GM19351 (cell line): ENCODE measurements at regions not wholly inside any gene's neighbourhood (a gene's known extent, or its start where the extent isn't known, plus 50 kb on each side); places are given as distances from the start of the nearest gene placed in this dataset.
A peak's percentile ranks its signal among the peaks of the same experiment; 100 is the strongest.

ENCODE experiments used
- ATAC-seq: cut with Tn5 transposase; IDR thresholded peaks from one replicate; pipeline ENCODE4 v1.9.1; 2021; ENCODE audit warnings: mild to moderate bottlenecking, moderate library complexity; ENCODE audit not compliant: unreplicated experiment

DNA sequence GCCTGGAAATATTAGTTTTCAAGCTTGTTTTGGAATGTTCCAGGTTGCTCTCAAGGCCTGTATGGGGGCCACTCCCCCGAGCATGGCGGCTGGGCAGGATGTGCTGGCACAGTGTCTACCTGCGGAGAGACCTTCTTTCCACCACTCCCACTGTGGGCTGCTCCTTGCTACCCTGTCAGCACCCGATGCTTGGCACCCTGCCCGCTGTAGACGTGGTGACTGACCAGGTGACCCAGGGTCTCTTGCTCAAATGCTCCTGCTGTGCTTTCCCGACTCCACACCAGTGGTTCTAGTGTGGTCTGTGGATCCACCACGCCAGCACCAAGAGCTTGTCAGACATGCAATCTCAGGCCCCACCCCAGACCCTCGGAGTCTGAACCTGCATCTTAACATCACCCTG, 213.3 kb downstream of the SH3BP4 start:
- ATAC-seq = no peak

DNA sequence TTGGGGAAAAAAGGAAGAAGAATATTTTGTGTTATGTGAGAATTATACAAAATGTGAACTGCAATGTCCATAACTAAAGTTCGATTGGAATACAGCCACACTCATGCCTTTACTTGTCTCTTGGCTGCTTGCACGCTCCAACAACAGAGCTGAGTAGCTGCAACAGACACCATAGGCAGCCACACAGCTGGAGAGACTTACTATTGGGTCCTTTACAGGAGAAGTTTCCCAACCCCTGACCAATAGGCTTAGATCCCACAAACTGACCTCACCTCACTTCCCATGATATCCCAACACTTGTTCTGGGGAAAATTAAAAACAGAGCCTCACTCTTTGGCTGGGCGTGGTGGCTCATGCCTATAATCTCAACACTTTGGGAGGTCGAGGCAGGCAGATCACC, 213.8 kb downstream of the SH3BP4 start:
- ATAC-seq = no peak

DNA sequence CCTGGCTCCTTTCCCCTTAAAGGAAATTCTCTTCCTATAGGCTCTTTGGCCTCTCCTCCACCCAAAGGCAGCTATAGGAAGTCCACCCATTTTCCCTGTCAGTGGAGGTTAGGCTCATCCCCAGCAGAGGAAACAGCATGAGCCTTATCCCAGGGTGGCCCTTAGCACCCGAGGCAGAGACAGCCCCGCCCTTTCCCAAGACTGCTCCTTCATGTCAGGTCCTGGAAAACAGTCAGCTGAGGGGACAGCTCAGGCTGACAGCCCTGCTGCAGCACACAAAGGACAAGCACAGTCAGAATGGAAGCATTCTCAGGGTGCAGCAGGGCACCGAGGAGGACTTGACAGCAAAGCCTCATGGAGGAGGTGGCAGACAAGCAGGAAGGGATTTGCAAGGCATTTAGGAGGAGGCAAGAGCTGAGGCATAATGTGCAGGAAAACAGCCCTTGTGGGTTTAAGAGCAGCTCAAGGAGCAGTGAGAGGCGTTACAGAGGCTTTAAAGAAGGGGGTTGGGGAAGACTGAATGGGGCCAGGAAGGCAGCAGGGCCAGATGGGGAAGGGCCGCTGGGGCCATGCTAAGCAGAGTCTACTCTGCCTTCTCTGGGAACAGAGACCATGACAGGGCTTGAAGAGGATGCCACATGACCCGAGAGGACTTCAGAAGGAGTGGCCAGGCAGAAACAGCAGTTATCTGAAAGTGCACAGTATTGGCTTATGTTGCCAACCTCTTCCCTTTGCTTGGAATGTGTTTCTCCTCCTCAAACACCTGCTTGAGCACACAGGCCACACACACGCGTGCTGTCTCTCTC, 216.6 kb downstream of the SH3BP4 start:
- no peak for ATAC-seq

GRCh38 chr2:235170016-235170415, 218.2 kb downstream of the SH3BP4 start:
- ATAC-seq = no peak

DNA sequence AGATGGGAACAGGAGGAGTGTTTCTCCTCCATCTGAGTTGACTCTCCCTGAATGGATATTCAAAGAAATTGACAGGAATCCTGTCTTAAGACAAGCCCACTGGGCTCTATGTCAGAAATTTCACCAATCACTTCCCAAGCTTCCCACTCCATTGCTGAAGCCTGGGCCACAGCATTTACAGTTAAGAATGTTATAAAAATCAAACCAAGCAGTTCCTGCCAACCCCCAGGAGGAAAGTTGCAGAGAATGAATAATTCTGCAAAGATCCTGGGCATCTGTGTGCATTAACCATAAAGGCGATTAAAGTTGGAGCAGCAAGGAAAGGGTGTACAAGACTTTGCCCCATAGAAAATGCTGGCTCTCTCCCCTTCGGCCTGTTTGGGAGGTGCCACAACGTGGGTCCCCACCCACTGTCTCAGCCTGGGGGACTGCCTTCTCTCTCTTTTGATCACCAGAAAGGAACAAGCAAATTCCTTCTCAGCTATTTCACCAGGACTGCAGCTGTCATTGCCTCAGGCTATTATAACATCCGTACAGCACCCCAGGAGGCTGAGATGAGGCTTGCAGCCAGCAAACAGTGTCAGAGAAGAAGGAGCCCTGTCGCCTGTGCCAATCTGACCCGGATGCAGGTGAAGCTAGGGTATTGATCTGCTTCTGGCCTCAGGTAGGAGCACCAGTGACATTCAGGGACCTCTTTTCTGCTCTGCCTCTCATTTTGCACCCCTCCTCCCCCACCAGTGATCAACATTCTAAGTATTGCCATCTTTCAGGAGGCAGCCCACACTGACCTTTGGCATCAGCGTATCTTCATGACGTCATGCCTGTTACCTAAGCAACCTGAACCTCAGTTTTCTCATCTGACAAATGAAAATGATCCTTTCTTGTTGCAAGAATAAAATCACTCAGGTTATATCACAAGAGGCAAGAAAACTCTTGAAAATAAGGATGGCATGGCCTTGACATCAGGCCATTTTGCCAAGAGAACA, 219.0 kb downstream of the SH3BP4 start:
- ATAC-seq = no peak

DNA sequence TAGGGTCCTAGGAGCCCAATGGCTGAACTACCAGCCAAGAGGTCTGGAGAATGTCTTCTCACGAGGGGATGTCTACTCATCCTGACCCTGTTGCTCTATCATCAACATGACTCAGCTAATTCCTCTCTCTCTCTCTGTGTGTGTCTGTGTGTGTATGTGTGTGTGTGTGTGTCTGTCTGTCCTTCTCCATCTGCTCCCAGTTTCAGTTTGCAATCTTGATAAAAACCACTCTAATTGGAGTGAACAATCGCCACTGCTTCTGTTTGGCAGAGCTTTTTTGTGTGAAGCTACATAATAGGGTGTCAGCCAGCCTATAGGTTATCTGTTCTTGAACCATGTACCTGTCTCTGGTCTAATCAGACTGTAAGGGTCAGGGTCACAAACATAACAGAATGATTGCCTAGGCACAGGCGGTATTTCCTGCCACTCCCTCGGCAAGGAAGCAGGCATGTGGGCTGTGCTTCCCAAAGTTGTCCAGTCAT, 219.8 kb downstream of the SH3BP4 start:
- ATAC-seq = no peak

- ATAC-seq = no peak
These were observed 228.8 kb downstream of the SH3BP4 start for GRCh38 chr2:235180642-235181041.

- ATAC-seq = no peak
These were observed 232.0 kb downstream of the SH3BP4 start for GRCh38 chr2:235183786-235184185.

- no peak for ATAC-seq
These were observed 236.0 kb downstream of the SH3BP4 start for GRCh38 chr2:235187806-235188205.

DNA sequence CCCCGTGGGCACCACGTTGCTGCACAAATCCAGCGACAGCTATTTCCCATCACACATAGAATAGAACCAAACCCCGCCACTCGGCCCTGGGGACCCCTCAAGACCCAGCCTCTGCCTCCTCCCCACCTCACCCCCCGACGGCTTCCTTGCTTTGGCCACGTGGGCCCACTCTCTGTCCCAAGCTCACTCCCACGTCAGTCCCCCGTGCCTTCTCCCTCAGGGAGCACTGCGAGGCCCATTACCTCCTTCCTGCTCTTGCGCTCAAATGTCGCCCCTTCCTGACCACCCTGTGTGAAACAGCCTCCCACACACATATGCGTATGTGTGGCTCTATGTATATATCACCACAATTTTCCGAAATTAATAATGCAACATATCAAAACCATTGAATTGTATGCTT, 239.7 kb downstream of the SH3BP4 start:
- no peak for ATAC-seq

- ATAC-seq = no peak
These were observed 240.2 kb downstream of the SH3BP4 start for GRCh38 chr2:235191978-235192377.

GRCh38 chr2:235194351-235194750, 242.5 kb downstream of the SH3BP4 start:
- ATAC-seq = no peak

DNA sequence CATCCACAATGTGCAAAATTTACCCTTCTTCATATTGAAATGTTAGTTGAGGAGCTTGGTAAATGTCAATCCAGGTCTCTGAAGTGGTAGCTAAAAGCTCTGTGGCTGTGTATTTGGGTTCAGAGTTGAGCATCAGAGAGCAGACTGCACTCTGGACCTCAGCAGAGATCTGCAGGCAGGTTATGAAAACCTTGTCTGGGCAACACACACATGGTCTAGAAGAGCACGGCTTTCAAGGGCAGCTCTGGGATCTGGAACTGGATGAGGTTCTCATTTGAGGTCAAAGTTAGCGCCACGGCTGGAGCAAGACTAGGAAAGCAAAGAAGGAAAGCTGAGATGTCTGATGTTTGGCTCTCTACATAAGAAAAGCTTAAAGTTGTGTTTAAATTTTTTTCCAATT, 243.0 kb downstream of the SH3BP4 start:
- ATAC-seq = no peak

GRCh38 chr2:235195921-235196320, 244.1 kb downstream of the SH3BP4 start:
- no peak for ATAC-seq

DNA sequence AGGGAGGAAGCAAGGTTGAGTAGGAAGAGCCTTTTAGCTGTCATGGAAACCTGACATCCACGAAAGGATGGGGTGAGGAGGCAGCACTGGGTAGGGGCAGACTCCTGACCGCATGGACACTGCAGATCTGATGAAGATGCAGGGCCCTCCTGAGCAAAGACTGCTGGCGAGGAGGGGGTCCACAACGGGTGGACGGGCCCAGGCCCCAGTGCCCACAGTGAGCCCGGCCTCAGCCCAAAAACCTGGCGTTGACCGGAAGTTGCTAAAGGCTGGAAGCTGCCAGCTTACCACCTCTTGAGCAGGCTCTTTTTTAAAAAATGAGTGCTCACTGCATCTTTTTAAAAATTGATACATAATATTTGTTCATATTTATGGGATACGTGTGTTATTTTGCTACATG, 247.3 kb downstream of the SH3BP4 start:
- ATAC-seq = no peak

DNA sequence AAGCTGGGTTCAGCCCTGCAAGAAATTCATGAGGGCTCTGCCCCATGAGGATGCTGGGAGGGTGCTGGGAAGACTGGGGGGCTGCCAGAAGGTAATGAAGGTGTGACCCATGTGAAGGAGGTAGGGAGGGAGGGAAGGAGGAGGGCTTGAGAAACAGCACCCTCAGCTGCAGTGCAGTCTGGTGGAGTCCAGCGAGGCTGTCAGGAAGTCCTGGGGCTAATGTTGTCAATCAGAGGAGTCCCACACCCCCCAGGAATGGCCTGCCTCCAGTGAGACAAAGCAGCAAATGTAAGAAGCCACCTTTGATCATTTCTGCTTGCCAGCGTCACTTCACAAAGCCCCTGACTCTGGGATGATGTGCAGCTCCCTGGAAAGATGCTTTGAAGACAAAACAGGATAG, 248.4 kb downstream of the SH3BP4 start:
- no peak for ATAC-seq

DNA sequence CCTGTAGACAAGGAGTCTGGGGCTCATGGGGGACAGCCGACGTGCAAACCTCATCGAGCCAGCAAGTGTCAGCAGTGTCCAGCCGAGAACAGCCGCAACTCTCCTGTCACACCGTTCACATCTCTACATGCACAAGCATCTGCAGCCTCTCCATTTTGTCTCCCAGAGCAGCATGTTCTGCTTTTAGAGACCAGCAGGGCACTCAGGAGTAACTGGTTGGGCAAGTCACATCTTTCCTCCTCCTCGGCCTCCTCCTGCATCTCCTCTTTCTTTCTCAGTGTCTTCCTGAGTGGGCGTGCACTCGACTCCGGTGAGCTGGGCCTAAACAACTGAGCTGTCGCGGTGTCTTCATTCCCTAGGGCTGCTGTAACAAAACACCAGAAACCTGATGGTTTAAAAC, 249.9 kb downstream of the SH3BP4 start:
- ATAC-seq = no peak

- no peak for ATAC-seq
These were observed 253.1 kb downstream of the SH3BP4 start for GRCh38 chr2:235204948-235205347.

DNA sequence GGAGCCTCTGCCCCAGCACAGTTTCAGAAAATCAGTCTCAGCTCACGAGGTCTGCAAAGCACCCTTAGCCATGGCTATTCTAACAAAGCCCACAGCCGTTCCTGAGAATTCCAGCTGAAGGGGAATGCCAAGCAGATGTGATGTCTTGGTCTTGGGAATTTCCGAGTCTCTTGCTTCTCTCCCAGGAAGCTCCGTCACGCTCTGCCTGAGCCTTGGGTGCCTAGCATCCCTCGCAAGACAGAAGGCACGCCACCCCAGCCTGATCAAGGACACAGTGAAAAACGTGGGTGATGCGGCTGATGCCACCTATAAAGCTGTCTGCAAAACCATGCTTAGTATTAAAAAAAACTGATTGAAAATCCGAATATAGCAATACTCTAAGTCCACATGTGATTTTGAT, 254.6 kb downstream of the SH3BP4 start:
- ATAC-seq = no peak

GRCh38 chr2:235206980-235207579, 255.3 kb downstream of the SH3BP4 start:
- peak; percentile 86 for ATAC-seq

DNA sequence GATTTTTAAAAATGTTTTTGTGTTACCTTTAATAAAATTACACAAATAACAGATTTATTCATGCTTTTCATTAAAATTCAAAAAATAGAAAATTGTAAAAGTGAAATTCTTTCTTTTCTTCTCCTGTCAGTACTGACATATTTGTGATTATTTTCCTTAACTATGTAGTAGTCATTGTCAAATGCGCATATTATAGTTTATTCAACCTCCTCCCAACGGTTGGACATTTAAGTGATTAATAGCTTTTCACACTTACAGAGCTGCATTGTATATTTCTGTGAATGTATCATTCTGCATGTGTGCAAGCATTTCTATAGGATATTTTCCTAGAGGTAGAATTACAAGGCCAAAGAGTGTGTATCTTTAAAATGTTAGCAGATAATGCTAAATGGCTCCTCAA, 259.2 kb downstream of the SH3BP4 start:
- no peak for ATAC-seq
